ENCODE measurements at regions not wholly inside any gene's neighbourhood (a gene's known extent, or its start where the extent isn't known, plus 50 kb on each side); places are given as distances from the start of the nearest gene placed in this dataset.

DNA sequence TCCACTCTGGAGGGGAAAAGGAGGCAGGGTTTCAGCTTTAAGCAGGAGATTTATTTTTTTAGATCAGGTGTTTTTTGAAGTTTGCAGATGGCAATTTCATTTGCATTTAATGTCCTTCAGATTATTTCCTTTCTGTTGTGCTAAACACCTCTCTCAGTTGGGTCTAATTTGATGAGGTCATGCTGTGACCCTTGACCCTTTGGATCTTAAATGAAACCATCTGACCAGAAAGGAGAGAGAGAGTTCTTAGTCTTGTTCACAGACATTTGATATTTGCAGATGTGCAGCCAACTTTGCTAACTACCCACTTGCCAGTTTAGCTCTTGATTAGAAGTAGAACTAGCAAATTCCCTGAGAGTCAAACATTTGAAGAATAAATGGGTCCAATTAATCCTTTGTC, 101.5 kb upstream of the RAB11FIP2 start:
- Histone ChIP-seq H3K36me3 (ENCODE audit: control insufficient read depth in 4 of 4, insufficient read depth in 3 of 4, low read depth in 1 of 4, low read length in 3 of 4) (no peaks in the 10 kb centered on the region), H3K4me1 (ENCODE audit: control insufficient read depth in 4 of 4, insufficient read depth in 4 of 4, low read length in 3 of 4) (no peaks in the 10 kb centered on the region), H3K27me3 (ENCODE audit: control insufficient read depth in 4 of 4, insufficient read depth in 4 of 4, low read length in 3 of 4) (no peaks in the 10 kb centered on the region), H3K4me3 (ENCODE audit: low read depth in 1 of 3, low read length in 3 of 3) (no peak overlapping the region), H3K27ac (ENCODE audit: low read depth in 1 of 2, low read length in 2 of 2) (no peak overlapping the region), H3K9me3 (ENCODE audit: control insufficient read depth in 4 of 4, low read length in 3 of 4) (no peaks in the 10 kb centered on the region), H3K9ac (ENCODE audit: low read depth in 1 of 2, low read length in 2 of 2) (no peak overlapping the region)
- no peak for TF ChIP-seq JUND (IDR thresholded peaks at IDR 0.05)
- TF ChIP-seq, protein P1, sequence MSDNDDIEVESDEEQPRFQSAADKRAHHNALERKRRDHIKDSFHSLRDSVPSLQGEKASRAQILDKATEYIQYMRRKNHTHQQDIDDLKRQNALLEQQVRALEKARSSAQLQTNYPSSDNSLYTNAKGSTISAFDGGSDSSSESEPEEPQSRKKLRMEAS (IDR thresholded peaks at IDR 0.05): no peak
- TF ChIP-seq, protein P2, sequence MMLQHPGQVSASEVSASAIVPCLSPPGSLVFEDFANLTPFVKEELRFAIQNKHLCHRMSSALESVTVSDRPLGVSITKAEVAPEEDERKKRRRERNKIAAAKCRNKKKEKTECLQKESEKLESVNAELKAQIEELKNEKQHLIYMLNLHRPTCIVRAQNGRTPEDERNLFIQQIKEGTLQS (IDR thresholded peaks at IDR 0.05): no peak
- DNase-seq (ENCODE audit: low spot score): no peak

DNA sequence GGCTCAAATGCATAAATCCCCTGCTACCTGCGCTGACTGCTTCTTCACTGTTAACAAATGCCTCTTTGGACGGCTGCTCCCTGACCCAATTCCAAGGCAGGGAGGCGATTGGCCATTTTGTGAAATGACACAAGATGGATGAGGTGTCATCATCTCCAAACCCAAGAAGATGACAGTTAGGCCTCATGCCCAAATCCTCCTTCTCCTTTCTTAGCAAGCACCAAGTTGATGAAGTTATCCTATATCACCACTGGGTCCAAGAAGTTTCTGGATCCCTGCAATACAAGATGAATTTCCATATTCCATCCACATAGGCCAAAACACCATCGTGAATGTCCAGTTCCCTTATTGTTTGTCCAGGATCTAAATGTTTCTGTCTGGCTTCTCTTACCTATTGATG, 98.5 kb upstream of the RAB11FIP2 start:
- Histone ChIP-seq H3K9me3 (ENCODE audit: control insufficient read depth in 4 of 4, low read length in 3 of 4) (no peaks in the 10 kb centered on the region), H3K9ac (ENCODE audit: low read depth in 1 of 2, low read length in 2 of 2) (no peak overlapping the region), H3K27ac (ENCODE audit: low read depth in 1 of 2, low read length in 2 of 2) (no peak overlapping the region), H3K27me3 (ENCODE audit: control insufficient read depth in 4 of 4, insufficient read depth in 4 of 4, low read length in 3 of 4) (no peaks in the 10 kb centered on the region), H3K36me3 (ENCODE audit: control insufficient read depth in 4 of 4, insufficient read depth in 3 of 4, low read depth in 1 of 4, low read length in 3 of 4) (no peaks in the 10 kb centered on the region), H3K4me3 (ENCODE audit: low read depth in 1 of 3, low read length in 3 of 3) (no peak overlapping the region), H3K4me1 (ENCODE audit: control insufficient read depth in 4 of 4, insufficient read depth in 4 of 4, low read length in 3 of 4) (no peaks in the 10 kb centered on the region)
- DNase-seq (ENCODE audit: low spot score): no peak
- WGBS: 80% methylated on average over 4 of the region's 4 CpGs
- TF ChIP-seq HNF4G (IDR thresholded peaks at IDR 0.05) (no peak), NR2F2 (IDR thresholded peaks at IDR 0.05) (no peak), FOXA1 (IDR thresholded peaks at IDR 0.05) (no peak), HNF4A (conservative IDR thresholded peaks at IDR 0.05) (no peak), FOXA2 (IDR thresholded peaks at IDR 0.05) (no peak), YY1 (IDR thresholded peaks at IDR 0.05) (no peak), TAF1 (conservative IDR thresholded peaks at IDR 0.05) (no peak)
- TF ChIP-seq, protein P3, sequence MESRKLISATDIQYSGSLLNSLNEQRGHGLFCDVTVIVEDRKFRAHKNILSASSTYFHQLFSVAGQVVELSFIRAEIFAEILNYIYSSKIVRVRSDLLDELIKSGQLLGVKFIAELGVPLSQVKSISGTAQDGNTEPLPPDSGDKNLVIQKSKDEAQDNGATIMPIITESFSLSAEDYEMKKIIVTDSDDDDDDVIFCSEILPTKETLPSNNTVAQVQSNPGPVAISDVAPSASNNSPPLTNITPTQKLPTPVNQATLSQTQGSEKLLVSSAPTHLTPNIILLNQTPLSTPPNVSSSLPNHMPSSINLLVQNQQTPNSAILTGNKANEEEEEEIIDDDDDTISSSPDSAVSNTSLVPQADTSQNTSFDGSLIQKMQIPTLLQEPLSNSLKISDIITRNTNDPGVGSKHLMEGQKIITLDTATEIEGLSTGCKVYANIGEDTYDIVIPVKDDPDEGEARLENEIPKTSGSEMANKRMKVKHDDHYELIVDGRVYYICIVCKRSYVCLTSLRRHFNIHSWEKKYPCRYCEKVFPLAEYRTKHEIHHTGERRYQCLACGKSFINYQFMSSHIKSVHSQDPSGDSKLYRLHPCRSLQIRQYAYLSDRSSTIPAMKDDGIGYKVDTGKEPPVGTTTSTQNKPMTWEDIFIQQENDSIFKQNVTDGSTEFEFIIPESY (IDR thresholded peaks at IDR 0.05): no peak
- TF ChIP-seq, protein P1 (IDR thresholded peaks at IDR 0.05): no peak

DNA sequence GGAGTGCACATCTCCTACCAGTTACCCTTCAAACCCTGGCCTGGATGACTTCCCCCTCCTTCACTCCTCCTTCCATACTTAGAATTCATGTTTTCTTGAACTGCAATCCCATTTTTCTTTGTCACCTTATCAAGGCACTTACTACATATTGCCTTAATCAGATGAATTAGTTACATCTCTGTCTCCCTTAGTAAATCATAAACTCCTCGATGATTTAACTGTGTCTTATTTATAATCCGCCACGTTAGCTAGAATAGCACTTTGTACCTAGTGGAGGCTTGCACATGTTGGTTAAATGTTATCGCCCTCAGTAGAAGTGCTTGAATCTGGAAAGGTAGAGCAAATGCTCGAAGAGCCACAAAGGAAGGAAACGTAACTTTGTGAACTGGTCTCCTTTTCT, 94.7 kb upstream of the RAB11FIP2 start:
- WGBS: 84% methylated on average over 6 of the region's 6 CpGs
- H3K27me3 ChIP-seq (ENCODE audit: control insufficient read depth in 4 of 4, insufficient read depth in 4 of 4, low read length in 3 of 4): peaks cover 0 to 3% (median 0%) of the 10 kb centered on the region in 4 donors
- H3K36me3 ChIP-seq (ENCODE audit: control insufficient read depth in 4 of 4, insufficient read depth in 3 of 4, low read depth in 1 of 4, low read length in 3 of 4): no peaks in the 10 kb centered on the region
- H3K4me1 ChIP-seq (ENCODE audit: control insufficient read depth in 4 of 4, insufficient read depth in 4 of 4, low read length in 3 of 4): no peaks in the 10 kb centered on the region
- H3K9ac ChIP-seq (ENCODE audit: low read depth in 1 of 2, low read length in 2 of 2): no peak overlapping the region
- no peak overlapping the region for H3K4me3 ChIP-seq (ENCODE audit: low read depth in 1 of 3, low read length in 3 of 3)
- H3K27ac ChIP-seq (ENCODE audit: low read depth in 1 of 2, low read length in 2 of 2): no peak overlapping the region
- DNase-seq (ENCODE audit: low spot score): no peak
- no peaks in the 10 kb centered on the region for H3K9me3 ChIP-seq (ENCODE audit: control insufficient read depth in 4 of 4, low read length in 3 of 4)
- TF ChIP-seq GABPA (IDR thresholded peaks at IDR 0.05 in 1 of 2, conservative IDR thresholded peaks at IDR 0.05 in 1 of 2): no peak
- TF ChIP-seq YY1 (IDR thresholded peaks at IDR 0.05): no peak
- TF ChIP-seq, protein P4, sequence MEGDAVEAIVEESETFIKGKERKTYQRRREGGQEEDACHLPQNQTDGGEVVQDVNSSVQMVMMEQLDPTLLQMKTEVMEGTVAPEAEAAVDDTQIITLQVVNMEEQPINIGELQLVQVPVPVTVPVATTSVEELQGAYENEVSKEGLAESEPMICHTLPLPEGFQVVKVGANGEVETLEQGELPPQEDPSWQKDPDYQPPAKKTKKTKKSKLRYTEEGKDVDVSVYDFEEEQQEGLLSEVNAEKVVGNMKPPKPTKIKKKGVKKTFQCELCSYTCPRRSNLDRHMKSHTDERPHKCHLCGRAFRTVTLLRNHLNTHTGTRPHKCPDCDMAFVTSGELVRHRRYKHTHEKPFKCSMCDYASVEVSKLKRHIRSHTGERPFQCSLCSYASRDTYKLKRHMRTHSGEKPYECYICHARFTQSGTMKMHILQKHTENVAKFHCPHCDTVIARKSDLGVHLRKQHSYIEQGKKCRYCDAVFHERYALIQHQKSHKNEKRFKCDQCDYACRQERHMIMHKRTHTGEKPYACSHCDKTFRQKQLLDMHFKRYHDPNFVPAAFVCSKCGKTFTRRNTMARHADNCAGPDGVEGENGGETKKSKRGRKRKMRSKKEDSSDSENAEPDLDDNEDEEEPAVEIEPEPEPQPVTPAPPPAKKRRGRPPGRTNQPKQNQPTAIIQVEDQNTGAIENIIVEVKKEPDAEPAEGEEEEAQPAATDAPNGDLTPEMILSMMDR (IDR thresholded peaks at IDR 0.05; ENCODE audit: low read depth, low read length, missing input control): no peak
- TF ChIP-seq RAD21 (IDR thresholded peaks at IDR 0.05): no peak
- no peak for TF ChIP-seq NR2F2 (IDR thresholded peaks at IDR 0.05)
- TF ChIP-seq HNF4G (IDR thresholded peaks at IDR 0.05): no peak
- TF ChIP-seq FOXA2 (IDR thresholded peaks at IDR 0.05): no peak
- TF ChIP-seq RXRA (IDR thresholded peaks at IDR 0.05): no peak
- TF ChIP-seq, protein P2 (IDR thresholded peaks at IDR 0.05): no peak
- TF ChIP-seq EGR1 (IDR thresholded peaks at IDR 0.05; ENCODE audit: low read depth in 2 of 2): no peak
- TF ChIP-seq, protein P1 (IDR thresholded peaks at IDR 0.05): no peak
- TF ChIP-seq, protein P3 (IDR thresholded peaks at IDR 0.05): no peak
- no peak for TF ChIP-seq HNF4A (conservative IDR thresholded peaks at IDR 0.05)
- no peak for TF ChIP-seq JUND (IDR thresholded peaks at IDR 0.05)
- no peak for TF ChIP-seq FOXA1 (IDR thresholded peaks at IDR 0.05)
- TF ChIP-seq SP1 (IDR thresholded peaks at IDR 0.05): no peak
- TF ChIP-seq TAF1 (conservative IDR thresholded peaks at IDR 0.05): no peak

Data from liver (tissue), 8 donors.